ENCODE measurements at regions not wholly inside any gene's neighbourhood (a gene's known extent, or its start where the extent isn't known, plus 50 kb on each side); places are given as distances from the start of the nearest gene placed in this dataset.

DNA sequence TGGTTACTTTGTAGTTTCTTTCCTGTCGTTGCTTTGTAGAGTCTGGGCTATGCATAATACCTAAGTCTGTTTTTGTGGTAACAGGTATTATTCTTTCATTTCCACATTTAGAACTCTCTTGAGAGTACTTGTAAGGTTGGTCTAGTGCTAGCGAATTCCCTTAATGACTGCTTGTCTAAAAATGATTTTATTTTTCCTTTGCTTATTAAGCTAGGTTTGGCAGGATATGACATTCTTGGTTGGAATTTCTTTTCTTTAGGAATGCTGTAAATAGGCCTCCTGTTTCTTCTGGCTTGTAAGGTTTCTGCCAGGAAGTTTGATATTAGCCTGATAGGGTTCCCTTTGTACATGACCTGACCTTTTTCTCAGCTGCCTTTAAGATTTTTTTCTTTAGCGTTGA lies 70.1 kb upstream of the SGO1 start:
- H3K4me3 ChIP-seq (ENCODE audit: low read depth, low read length) = no peak overlapping the region
- TF ChIP-seq, protein P1, sequence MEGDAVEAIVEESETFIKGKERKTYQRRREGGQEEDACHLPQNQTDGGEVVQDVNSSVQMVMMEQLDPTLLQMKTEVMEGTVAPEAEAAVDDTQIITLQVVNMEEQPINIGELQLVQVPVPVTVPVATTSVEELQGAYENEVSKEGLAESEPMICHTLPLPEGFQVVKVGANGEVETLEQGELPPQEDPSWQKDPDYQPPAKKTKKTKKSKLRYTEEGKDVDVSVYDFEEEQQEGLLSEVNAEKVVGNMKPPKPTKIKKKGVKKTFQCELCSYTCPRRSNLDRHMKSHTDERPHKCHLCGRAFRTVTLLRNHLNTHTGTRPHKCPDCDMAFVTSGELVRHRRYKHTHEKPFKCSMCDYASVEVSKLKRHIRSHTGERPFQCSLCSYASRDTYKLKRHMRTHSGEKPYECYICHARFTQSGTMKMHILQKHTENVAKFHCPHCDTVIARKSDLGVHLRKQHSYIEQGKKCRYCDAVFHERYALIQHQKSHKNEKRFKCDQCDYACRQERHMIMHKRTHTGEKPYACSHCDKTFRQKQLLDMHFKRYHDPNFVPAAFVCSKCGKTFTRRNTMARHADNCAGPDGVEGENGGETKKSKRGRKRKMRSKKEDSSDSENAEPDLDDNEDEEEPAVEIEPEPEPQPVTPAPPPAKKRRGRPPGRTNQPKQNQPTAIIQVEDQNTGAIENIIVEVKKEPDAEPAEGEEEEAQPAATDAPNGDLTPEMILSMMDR (IDR thresholded peaks at IDR 0.05; ENCODE audit: low read depth, low read length) = no peak
- H3K9me3 ChIP-seq (ENCODE audit: control insufficient read depth, insufficient read depth, low read length) = peaks cover 7% of the 10 kb centered on the region
- H3K27me3 ChIP-seq (ENCODE audit: control insufficient read depth, insufficient read depth, low read length) = no peaks in the 10 kb centered on the region
- no peak for DNase-seq (ENCODE audit: low read depth, low spot score)
- no peak overlapping the region for H3K27ac ChIP-seq (ENCODE audit: low read depth, low read length)
- ChIA-PET POLR2A (no interaction called here), CTCF (no interaction called here)

- CTCF ChIA-PET = no interaction called here
- no peak overlapping the region for H3K4me3 ChIP-seq (ENCODE audit: low read depth, low read length)
Observed at GRCh38 chr3:20254268-20255117, 68.5 kb upstream of the SGO1 start.

GRCh38 chr3:20250786-20251185 lies 64.8 kb upstream of the SGO1 start:
- no peak for DNase-seq (ENCODE audit: low read depth, low spot score)

More at GRCh38 chr3:20254268-20255117, 68.5 kb upstream of the SGO1 start:
- TF ChIP-seq, protein P1 (IDR thresholded peaks at IDR 0.05; ENCODE audit: low read depth, low read length) = no peak
- H3K27me3 ChIP-seq (ENCODE audit: control insufficient read depth, insufficient read depth, low read length) = no peaks in the 10 kb centered on the region
- H3K27ac ChIP-seq (ENCODE audit: low read depth, low read length) = no peak overlapping the region
- POLR2A ChIA-PET = no interaction called here
- no peak for DNase-seq (ENCODE audit: low read depth, low spot score)
- peaks cover 13% of the 10 kb centered on the region for H3K9me3 ChIP-seq (ENCODE audit: control insufficient read depth, insufficient read depth, low read length)

DNA sequence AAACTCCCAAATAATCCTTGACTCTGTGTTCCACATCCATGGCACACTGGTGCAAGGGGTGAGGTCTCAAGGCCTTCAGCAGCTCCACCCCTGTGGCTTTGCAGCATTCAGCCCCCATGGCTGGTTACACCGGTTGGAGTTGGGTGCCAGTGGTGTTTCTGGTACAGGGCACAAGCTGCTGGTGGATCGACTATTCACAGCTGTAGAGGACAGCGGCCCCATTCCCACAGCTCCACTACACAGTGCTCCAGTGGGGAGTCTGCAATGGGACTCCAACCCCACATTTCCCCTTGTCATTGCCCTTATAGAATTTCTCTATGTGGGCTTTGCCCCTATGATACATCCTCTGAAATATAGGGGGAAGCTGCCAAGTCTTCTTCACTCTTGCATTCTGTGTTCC lies 64.3 kb upstream of the SGO1 start:
- H3K27ac ChIP-seq (ENCODE audit: low read depth, low read length) = no peak overlapping the region
- no peak overlapping the region for H3K4me3 ChIP-seq (ENCODE audit: low read depth, low read length)
- no peak for DNase-seq (ENCODE audit: low read depth, low spot score)
- CTCF ChIA-PET = no interaction called here
- POLR2A ChIA-PET = no interaction called here
- TF ChIP-seq, protein P1 (IDR thresholded peaks at IDR 0.05; ENCODE audit: low read depth, low read length) = no peak
- no peaks in the 10 kb centered on the region for H3K27me3 ChIP-seq (ENCODE audit: control insufficient read depth, insufficient read depth, low read length)
- H3K9me3 ChIP-seq (ENCODE audit: control insufficient read depth, insufficient read depth, low read length) = peaks cover 13% of the 10 kb centered on the region

More at GRCh38 chr3:20250786-20251185, 64.8 kb upstream of the SGO1 start:
- POLR2A ChIA-PET = no interaction called here
- H3K27me3 ChIP-seq (ENCODE audit: control insufficient read depth, insufficient read depth, low read length) = no peaks in the 10 kb centered on the region
- no peak overlapping the region for H3K27ac ChIP-seq (ENCODE audit: low read depth, low read length)
- H3K9me3 ChIP-seq (ENCODE audit: control insufficient read depth, insufficient read depth, low read length) = peaks cover 13% of the 10 kb centered on the region
- TF ChIP-seq, protein P1 (IDR thresholded peaks at IDR 0.05; ENCODE audit: low read depth, low read length) = no peak
- CTCF ChIA-PET = no interaction called here
- H3K4me3 ChIP-seq (ENCODE audit: low read depth, low read length) = no peak overlapping the region

DNA sequence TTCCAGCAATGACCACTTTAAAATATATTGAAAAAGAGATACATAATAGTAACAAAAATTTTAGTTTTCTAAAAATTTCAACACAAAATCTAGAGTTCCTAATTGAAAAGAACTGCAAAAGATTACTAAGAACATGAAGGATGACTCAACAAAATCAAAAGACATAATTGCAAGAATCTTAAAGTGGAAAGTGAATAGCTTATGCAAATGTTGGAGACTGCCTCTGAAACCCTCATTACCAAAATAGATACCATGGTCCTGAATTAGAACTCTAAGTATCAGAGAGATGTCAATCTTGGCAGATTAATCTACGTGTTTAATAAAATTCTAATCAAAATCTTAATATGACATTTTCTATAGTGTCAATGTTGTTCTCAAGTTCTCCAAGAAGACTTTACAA lies 60.7 kb upstream of the SGO1 start:
- no peaks in the 10 kb centered on the region for H3K27me3 ChIP-seq (ENCODE audit: control insufficient read depth, insufficient read depth, low read length)
- H3K4me3 ChIP-seq (ENCODE audit: low read depth, low read length) = no peak overlapping the region
- POLR2A ChIA-PET = no interaction called here
- TF ChIP-seq, protein P1 (IDR thresholded peaks at IDR 0.05; ENCODE audit: low read depth, low read length) = no peak
- no peak overlapping the region for H3K27ac ChIP-seq (ENCODE audit: low read depth, low read length)
- CTCF ChIA-PET = no interaction called here
- no peak for DNase-seq (ENCODE audit: low read depth, low spot score)
- H3K9me3 ChIP-seq (ENCODE audit: control insufficient read depth, insufficient read depth, low read length) = peaks cover 5% of the 10 kb centered on the region; the same call in 1 of the 2 replicates

All from AG04450 (cell line).